Forelimb muscle (tissue), 1 donor: ENCODE measurements at regions not wholly inside any gene's neighbourhood (a gene's known extent, or its start where the extent isn't known, plus 50 kb on each side); places are given as distances from the start of the nearest gene placed in this dataset.
"Not testable (repeated sequence)": the region's sequence is repeated elsewhere in the genome, so short reads cannot be mapped to it uniquely, and the experiment has no call there.

Source experiments
- DNase-seq: peaks from one replicate; pipeline ENCODE4 v3.0.0-alpha.2; 2013; ENCODE audit warnings: low read depth

- no peak for DNase-seq
Observed at GRCh38 chr3:20403986-20404740, 218.2 kb upstream of the SGO1 start.

- no peak for DNase-seq
Observed at GRCh38 chr3:20401253-20401652, 215.2 kb upstream of the SGO1 start.

- no peak for DNase-seq
Observed at GRCh38 chr3:20400686-20401085, 214.7 kb upstream of the SGO1 start.

- no peak for DNase-seq
Observed at GRCh38 chr3:20400281-20400680, 214.3 kb upstream of the SGO1 start.

- DNase-seq: no peak
Observed at GRCh38 chr3:20396335-20396734, 210.3 kb upstream of the SGO1 start.

- DNase-seq: no peak
Observed at GRCh38 chr3:20395692-20396091, 209.7 kb upstream of the SGO1 start.

- DNase-seq: no peak
Observed at GRCh38 chr3:20394243-20394642, 208.2 kb upstream of the SGO1 start.

- DNase-seq: no peak
Observed at GRCh38 chr3:20391644-20392043, 205.6 kb upstream of the SGO1 start.

GRCh38 chr3:20388971-20389370 is 203.0 kb upstream of the SGO1 start:
- DNase-seq: no peak

GRCh38 chr3:20380295-20380694 is 194.3 kb upstream of the SGO1 start:
- no peak for DNase-seq

GRCh38 chr3:20378315-20378714 is 192.3 kb upstream of the SGO1 start:
- no peak for DNase-seq

GRCh38 chr3:20376665-20377217 is 190.7 kb upstream of the SGO1 start:
- DNase-seq: no peak

GRCh38 chr3:20375302-20375701 is 189.3 kb upstream of the SGO1 start:
- DNase-seq: no peak

GRCh38 chr3:20370273-20371063 is 184.5 kb upstream of the SGO1 start:
- not testable (repeated sequence) for DNase-seq

GRCh38 chr3:20361000-20361399 is 175.0 kb upstream of the SGO1 start:
- no peak for DNase-seq

- DNase-seq: no peak
Observed at GRCh38 chr3:20353286-20353685, 167.3 kb upstream of the SGO1 start.

GRCh38 chr3:20352546-20353179 is 166.7 kb upstream of the SGO1 start:
- no peak for DNase-seq

GRCh38 chr3:20350449-20350848 is 164.4 kb upstream of the SGO1 start:
- DNase-seq: no peak

- no peak for DNase-seq
Observed at GRCh38 chr3:20346916-20347315, 160.9 kb upstream of the SGO1 start.

GRCh38 chr3:20346369-20346768 is 160.4 kb upstream of the SGO1 start:
- no peak for DNase-seq

GRCh38 chr3:20344400-20344959 is 158.5 kb upstream of the SGO1 start:
- DNase-seq: no peak

GRCh38 chr3:20343790-20344189 is 157.8 kb upstream of the SGO1 start:
- no peak for DNase-seq
